ENCODE measurements at regions not wholly inside any gene's neighbourhood (a gene's known extent, or its start where the extent isn't known, plus 50 kb on each side); places are given as distances from the start of the nearest gene placed in this dataset.

DNA sequence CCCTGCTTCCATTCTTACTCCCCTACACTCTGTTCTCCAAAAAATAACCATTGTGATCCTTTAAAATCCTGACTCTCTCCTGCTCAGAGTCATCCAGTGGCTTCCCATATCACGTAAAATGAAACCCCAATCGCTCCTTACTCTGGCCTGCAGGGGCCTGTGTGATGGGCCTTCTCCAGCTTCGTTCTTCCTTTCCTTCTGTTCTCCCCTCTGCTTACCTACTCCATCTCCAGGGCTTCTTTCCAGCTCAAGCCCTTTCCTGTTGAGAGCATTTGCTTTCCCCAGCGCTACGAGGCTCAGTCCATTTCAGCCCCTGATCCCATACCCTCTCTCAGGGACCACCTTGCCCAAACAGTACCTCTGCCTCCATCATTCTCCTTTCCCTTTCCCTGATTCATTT is 144.4 kb upstream of the ARHGAP5 start:
- H3K27me3 ChIP-seq (ENCODE audit: control insufficient read depth, insufficient read depth, low read length): no peaks in the 10 kb centered on the region
- no peak for TF ChIP-seq CTCF (IDR thresholded peaks at IDR 0.05; ENCODE audit: insufficient read depth, low read length, poor library complexity, severe bottlenecking)
- no peak overlapping the region for H3K4me3 ChIP-seq (ENCODE audit: low read depth, low read length)
- no peaks in the 10 kb centered on the region for H3K36me3 ChIP-seq (ENCODE audit: control insufficient read depth, insufficient read depth, low read length)
- DNase-seq (ENCODE audit: low read depth): no peak

DNA sequence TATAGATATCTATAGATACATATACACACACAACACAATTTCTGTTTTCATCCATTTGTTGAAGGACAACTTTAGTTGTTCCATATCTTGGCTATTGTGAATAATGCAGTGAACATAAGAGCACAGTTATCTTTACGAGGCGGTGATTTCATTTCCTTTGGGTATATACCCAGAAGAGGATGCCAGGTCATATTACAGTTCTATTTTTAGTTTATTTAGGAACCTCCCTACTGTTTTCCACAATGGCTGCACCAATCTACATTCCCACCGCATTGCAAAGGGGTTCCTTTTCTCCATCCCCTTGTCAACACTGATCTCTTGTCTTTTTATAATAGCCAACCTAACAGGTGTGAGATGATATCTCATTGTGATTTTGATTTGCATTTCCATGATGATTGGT is 143.4 kb upstream of the ARHGAP5 start:
- TF ChIP-seq CTCF (IDR thresholded peaks at IDR 0.05; ENCODE audit: insufficient read depth, low read length, poor library complexity, severe bottlenecking): no peak
- Histone ChIP-seq H3K36me3 (ENCODE audit: control insufficient read depth, insufficient read depth, low read length) (no peaks in the 10 kb centered on the region), H3K27me3 (ENCODE audit: control insufficient read depth, insufficient read depth, low read length) (no peaks in the 10 kb centered on the region), H3K4me3 (ENCODE audit: low read depth, low read length) (no peak overlapping the region)
- DNase-seq (ENCODE audit: low read depth): no peak

GRCh38 chr14:31934767-31935266 is 142.3 kb upstream of the ARHGAP5 start:
- no peaks in the 10 kb centered on the region for H3K27me3 ChIP-seq (ENCODE audit: control insufficient read depth, insufficient read depth, low read length)
- no peak overlapping the region for H3K4me3 ChIP-seq (ENCODE audit: low read depth, low read length)
- DNase-seq (ENCODE audit: low read depth): peak; percentile 39
- H3K36me3 ChIP-seq (ENCODE audit: control insufficient read depth, insufficient read depth, low read length): no peaks in the 10 kb centered on the region
- TF ChIP-seq CTCF (IDR thresholded peaks at IDR 0.05; ENCODE audit: insufficient read depth, low read length, poor library complexity, severe bottlenecking): peak; percentile 67

DNA sequence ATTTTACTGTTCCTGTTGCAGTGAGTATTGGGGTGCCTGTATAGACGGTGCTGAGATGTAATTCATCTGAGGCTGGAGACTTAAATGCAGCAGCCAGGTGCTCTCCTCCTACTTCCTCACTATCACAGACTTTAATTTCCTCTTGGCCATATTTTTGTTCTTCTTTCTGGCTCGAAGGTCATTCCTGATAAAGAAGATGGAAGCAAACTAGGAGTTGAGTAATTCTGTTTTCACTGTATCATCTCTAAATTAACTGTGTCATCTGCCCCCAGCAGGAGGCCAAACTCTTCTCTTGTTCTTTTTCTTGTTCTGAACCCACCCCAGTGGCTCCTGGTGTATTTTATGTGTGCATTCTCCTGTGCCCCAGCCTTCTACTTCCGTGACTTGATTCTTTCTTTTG is 141.7 kb upstream of the ARHGAP5 start:
- no peak overlapping the region for H3K4me3 ChIP-seq (ENCODE audit: low read depth, low read length)
- TF ChIP-seq CTCF (IDR thresholded peaks at IDR 0.05; ENCODE audit: insufficient read depth, low read length, poor library complexity, severe bottlenecking): no peak
- no peak for DNase-seq (ENCODE audit: low read depth)
- no peaks in the 10 kb centered on the region for H3K36me3 ChIP-seq (ENCODE audit: control insufficient read depth, insufficient read depth, low read length)
- no peaks in the 10 kb centered on the region for H3K27me3 ChIP-seq (ENCODE audit: control insufficient read depth, insufficient read depth, low read length)

- TF ChIP-seq CTCF (IDR thresholded peaks at IDR 0.05; ENCODE audit: insufficient read depth, low read length, poor library complexity, severe bottlenecking): no peak
- no peaks in the 10 kb centered on the region for H3K27me3 ChIP-seq (ENCODE audit: control insufficient read depth, insufficient read depth, low read length)
- DNase-seq (ENCODE audit: low read depth): no peak
- H3K4me3 ChIP-seq (ENCODE audit: low read depth, low read length): no peak overlapping the region
- H3K36me3 ChIP-seq (ENCODE audit: control insufficient read depth, insufficient read depth, low read length): no peaks in the 10 kb centered on the region
These were observed 141.0 kb upstream of the ARHGAP5 start for GRCh38 chr14:31936115-31936514.

GRCh38 chr14:31937730-31938346 is 139.3 kb upstream of the ARHGAP5 start:
- H3K27me3 ChIP-seq (ENCODE audit: control insufficient read depth, insufficient read depth, low read length): no peaks in the 10 kb centered on the region
- TF ChIP-seq CTCF (IDR thresholded peaks at IDR 0.05; ENCODE audit: insufficient read depth, low read length, poor library complexity, severe bottlenecking): no peak
- H3K4me3 ChIP-seq (ENCODE audit: low read depth, low read length): no peak overlapping the region
- H3K36me3 ChIP-seq (ENCODE audit: control insufficient read depth, insufficient read depth, low read length): no peaks in the 10 kb centered on the region
- DNase-seq (ENCODE audit: low read depth): peak; percentile 95

Data from kidney epithelial cell (primary cell).